DMS79 (cell line): ENCODE measurements at regions not wholly inside any gene's neighbourhood (a gene's known extent, or its start where the extent isn't known, plus 50 kb on each side); places are given as distances from the start of the nearest gene placed in this dataset.
A peak's percentile ranks its signal among the peaks of the same experiment; 100 is the strongest.
"Not testable (repeated sequence)": the region's sequence is repeated elsewhere in the genome, so short reads cannot be mapped to it uniquely, and the experiment has no call there.

ENCODE experiments used
- DNase-seq: peaks from one replicate; lab custom pipeline; 2025; lab: John Stamatoyannopoulos, UW

GRCh38 chr6:134821928-134822864, 127.7 kb downstream of the ALDH8A1 start:
- DNase-seq: no peak

DNA sequence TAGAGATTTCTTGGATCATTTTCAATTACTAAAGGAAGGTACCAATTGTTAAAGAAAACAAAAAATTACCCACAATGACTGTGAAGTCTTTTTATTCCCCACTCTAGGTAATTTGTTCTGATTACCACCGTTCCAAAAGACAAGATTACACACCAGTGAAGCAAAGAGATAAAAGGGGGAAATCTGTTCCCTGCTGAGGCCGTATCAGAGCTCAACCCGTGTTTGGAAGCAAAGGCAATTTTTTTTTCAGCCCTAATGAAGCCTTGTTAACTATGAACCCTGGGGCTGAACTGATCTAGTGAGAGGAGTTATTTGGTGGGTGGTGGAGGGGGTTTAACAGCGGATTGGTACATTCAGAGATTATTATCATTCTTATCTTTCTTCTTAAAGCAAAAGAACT, 128.5 kb downstream of the ALDH8A1 start:
- DNase-seq: no peak

- DNase-seq: no peak
Measured at GRCh38 chr6:134819863-134820800, 129.8 kb downstream of the ALDH8A1 start.

DNA sequence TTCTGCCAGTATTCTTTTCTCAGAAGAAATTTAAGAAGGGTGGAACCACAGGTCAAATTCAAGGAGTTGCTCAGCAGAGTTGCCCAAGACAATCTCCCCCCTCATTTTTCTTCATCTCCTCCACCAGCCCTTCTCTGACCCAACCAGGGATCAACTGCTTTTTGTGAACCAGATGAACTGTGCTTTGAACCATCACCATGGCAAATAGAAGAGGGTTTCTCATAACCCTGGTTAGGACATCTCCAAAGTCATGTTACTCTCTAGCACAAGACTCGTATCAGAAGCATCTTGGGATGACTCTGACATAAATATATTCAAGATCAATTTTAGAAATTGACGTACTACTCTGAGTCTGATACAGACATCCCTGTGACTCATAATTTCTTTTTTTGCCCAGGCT, 130.7 kb downstream of the ALDH8A1 start:
- DNase-seq: no peak

DNA sequence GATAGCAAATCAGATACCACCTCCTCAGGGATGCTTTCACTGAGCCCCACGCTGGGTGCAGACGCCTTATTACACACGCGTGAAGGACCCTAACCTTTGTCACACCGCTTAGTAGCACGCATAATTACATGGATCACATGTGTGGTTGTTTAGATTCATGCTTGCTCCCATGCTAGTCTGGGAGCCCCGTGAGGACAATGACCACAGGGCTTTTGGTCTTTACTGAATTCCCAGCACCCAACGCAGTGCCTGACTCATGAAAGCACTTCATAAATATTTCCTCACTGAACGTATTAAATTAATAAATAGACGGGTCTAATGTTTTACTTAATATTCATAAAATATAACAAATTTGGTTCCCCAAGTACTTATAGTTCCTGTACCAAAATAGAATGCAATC, 132.5 kb downstream of the ALDH8A1 start:
- no peak for DNase-seq

DNA sequence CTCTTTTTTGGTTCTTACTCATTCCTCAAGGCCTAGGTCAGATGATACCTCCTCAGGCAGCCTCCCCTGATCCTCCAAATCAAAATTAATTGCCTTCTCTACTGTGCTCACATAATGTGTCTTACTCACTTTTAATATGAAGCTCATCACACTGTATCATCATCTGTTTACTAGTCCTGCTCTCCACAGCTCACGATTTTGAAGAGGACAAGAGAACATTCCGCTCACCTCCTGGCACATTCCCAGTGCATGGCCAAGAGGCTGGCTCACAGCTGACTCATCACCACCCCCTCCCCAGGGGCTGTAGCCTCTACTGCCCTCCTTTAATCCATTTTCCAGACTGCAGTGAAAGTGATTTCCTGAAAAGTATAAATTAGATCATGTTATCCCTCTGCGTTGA, 133.1 kb downstream of the ALDH8A1 start:
- DNase-seq: no peak

GRCh38 chr6:134816300-134816699, 133.6 kb downstream of the ALDH8A1 start:
- DNase-seq: no peak

DNA sequence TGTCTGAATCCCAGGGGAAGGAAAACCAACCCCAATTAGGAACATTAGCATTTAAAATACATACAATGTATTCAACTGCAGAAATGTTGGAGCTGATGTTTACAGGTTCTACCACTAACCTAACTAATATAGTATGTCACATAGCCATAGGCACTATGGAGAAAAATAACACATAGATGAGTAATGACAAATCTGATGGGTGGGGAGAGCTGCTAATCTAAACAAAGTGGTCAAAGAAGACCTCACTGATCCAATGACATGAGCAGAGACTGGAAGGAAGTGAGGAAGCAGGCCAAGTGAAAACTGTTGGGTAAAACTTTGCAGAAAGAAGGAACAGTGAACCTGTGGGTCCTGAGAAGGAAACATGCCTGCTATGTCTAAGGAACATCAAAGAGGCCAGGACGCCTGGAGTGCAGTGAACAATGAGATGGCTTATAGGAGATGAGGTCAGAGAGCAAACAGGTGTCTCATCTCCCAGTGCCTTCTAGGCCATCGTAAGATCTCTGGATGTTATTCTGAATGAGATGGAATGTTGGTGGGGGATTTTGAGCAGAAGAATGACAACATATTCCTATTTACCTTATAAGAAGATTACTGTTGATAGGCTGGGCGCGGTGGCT, 135.7 kb downstream of the ALDH8A1 start:
- no peak for DNase-seq

DNA sequence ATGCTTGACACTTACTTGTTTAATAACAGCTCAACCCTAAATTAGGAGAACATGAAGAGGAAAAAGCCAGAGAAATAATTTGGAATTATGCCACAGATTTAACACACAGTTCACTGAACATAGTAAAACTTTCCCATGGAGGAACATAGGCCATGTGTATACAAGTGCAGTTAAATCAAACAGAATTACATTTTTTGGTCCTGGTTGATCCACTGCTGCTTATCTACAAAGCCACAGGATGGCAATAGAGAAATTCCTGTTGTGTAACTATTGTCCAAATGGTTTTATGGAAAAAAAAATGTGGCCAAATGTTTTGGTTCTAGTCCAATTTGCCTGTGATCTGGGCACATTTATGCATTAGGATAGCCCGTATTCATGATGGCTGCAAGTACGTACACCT, 136.8 kb downstream of the ALDH8A1 start:
- peak; percentile 36 for DNase-seq

DNA sequence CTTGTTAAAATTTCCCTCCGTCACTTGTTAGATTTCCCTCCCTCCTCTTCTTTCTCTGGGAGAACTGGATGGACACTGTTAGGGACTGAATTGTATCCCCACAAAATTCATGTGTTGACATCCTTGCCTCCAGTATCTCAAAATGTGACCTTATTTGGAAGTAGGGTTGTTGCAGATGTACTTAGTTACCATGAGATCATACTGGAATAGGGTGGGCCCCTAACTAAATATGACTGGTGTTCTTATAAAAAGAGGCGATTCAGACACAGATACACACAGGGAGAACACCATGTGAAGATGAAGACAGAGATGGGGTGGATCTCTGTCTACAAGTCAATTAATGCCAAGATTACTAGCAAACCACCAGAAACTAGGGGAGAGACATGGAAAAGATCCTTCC, 139.5 kb downstream of the ALDH8A1 start:
- DNase-seq: no peak

DNA sequence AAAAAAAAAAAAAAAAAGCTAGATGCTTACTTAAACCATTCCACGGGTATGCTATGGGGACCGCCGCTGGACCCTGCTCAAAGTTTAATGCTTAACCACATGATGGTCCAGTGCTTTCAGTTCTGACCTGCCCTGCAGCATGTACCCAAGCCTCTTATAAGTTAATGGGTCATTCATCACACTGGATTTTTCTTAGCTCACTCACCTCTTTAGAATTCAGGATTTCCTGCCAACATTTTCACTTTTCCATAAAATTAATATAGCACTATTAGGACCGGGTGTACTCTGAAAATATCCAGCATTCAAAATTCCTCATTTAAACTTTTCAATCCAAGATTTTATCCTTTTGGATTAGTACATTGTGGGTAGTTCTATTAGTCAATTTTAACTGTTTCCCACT, 140.8 kb downstream of the ALDH8A1 start:
- DNase-seq: no peak

- no peak for DNase-seq
Measured at GRCh38 chr6:134806180-134806798, 143.6 kb downstream of the ALDH8A1 start.

- no peak for DNase-seq
Measured at GRCh38 chr6:134805168-134805567, 144.7 kb downstream of the ALDH8A1 start.

GRCh38 chr6:134804311-134804710, 145.6 kb downstream of the ALDH8A1 start:
- not testable (repeated sequence) for DNase-seq

- DNase-seq: no peak
Measured at GRCh38 chr6:134802426-134803058, 147.4 kb downstream of the ALDH8A1 start.

- DNase-seq: no peak
Measured at GRCh38 chr6:134797400-134798113, 152.3 kb downstream of the ALDH8A1 start.

DNA sequence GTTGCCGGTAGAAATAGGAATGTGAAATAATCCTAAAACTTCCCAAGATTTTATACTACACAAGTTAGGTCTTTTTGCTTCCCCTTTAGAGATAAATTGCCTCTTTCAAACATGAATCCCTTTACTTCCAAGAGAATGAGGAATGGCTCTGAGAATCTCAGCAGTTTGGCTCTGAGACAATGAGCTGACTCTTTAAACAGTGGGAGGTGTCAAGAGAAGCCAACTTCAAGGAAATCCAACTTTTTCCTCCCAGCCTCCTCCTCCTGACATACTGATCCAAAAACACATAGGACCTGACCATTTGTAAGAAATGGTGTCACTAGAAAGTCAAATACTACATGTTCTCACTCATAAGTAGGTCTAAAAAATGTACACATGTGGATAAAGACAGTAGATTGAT, 154.2 kb downstream of the ALDH8A1 start:
- DNase-seq: no peak

GRCh38 chr6:134795001-134795400, 154.9 kb downstream of the ALDH8A1 start:
- no peak for DNase-seq

GRCh38 chr6:134791243-134791843, 158.6 kb downstream of the ALDH8A1 start:
- not testable (repeated sequence) for DNase-seq

GRCh38 chr6:134787261-134787877, 162.5 kb downstream of the ALDH8A1 start:
- no peak for DNase-seq
